GM12878 (cell line): ENCODE measurements at regions not wholly inside any gene's neighbourhood (a gene's known extent, or its start where the extent isn't known, plus 50 kb on each side); places are given as distances from the start of the nearest gene placed in this dataset.

Experiments used
- ATAC-seq: fragments of 200-7000 bp; cut with Tn5 transposase; 3 replicates; pipeline ENCODE4 v1.9.1; 2020; ENCODE audit warnings: mild to moderate bottlenecking, moderate library complexity
- BruUV-seq: library from RNA; stranded (reverse); fragments of 400-500 nt; replicated peaks from 2 replicates; lab custom pipeline; 2021; lab: Mats Ljungman, UMichigan
- CTCF ChIA-PET: fragments of 300-600 bp; sonication (Branson Sonifier 250); formaldehyde crosslinking; extraction: SDS; loops from one replicate; lab custom pipeline; 2021; ENCODE audit warnings: inconsistent platforms; lab: Yijun Ruan, JAX
- POLR2A ChIA-PET: fragments of 350-600 bp; formaldehyde crosslinking; extraction: SDS; loops from one replicate; lab custom pipeline; 2021; ENCODE audit warnings: inconsistent platforms; lab: Charles Lee
- RAD21 ChIA-PET: fragments of 300-600 bp; sonication (Branson Sonifier 250); formaldehyde crosslinking; loops from one replicate; lab custom pipeline; 2023; ENCODE audit warnings: antibody characterized with exemption; ENCODE audit not compliant: unreplicated experiment; lab: Charles Lee
- SMC1A ChIA-PET: fragments of 300-600 bp; sonication (Branson Sonifier 250); formaldehyde crosslinking; loops from one replicate; lab custom pipeline; 2023; ENCODE audit not compliant: unreplicated experiment, uncharacterized antibody; lab: Charles Lee
- DNase-seq: peaks from one replicate; pipeline ENCODE4 v3.0.0-alpha.2; 2011; ENCODE audit warnings: low read depth, low spot score
- FAIRE-seq: peaks from 3 replicates; lab custom pipeline; 2011; peaks lifted over from hg19 to GRCh38; lab: Jason Lieb, UNC
- H2AFZ ChIP-seq: 2 replicates; pipeline ENCODE4 v1.6.0; 2011; ENCODE audit warnings: low read depth, low read length, control low read depth; ENCODE audit not compliant: control insufficient read depth
- H3K27ac ChIP-seq: 2 replicates; pipeline ENCODE4 v1.5.1; 2011; ENCODE audit warnings: control low read depth; ENCODE audit not compliant: control insufficient read depth, insufficient read depth
- H3K27me3 ChIP-seq, 2 experiments: replicated peaks in 1 of 2; 2 replicates each; pipeline versions ENCODE4 v1.6.0 to v1.6.1; 2011; ENCODE audit warnings: low read length in 1 of 2; ENCODE audit not compliant: control insufficient read depth in 2 of 2, insufficient read depth in 2 of 2
- H3K36me3 ChIP-seq, 2 experiments: 2 replicates each; pipeline ENCODE4 v1.5.1; 2011; ENCODE audit warnings: low read length in 1 of 2; ENCODE audit not compliant: control insufficient read depth in 2 of 2, insufficient read depth in 2 of 2
- H3K4me1 ChIP-seq: 2 replicates; pipeline ENCODE4 v1.6.1; 2011; ENCODE audit warnings: mild to moderate bottlenecking, low read length, moderate library complexity, mixed read lengths; ENCODE audit not compliant: control insufficient read depth, insufficient read depth
- H3K4me2 ChIP-seq: 2 replicates; pipeline ENCODE4 v1.6.0; 2011; ENCODE audit warnings: control low read depth; ENCODE audit not compliant: control insufficient read depth, insufficient read depth
- H3K4me3 ChIP-seq: fragments of 200-600 bp; sonication (generic); 2 replicates; pipeline ENCODE4 v1.5.1; 2016
- H3K79me2 ChIP-seq: 2 replicates; pipeline ENCODE4 v1.6.0; 2011; ENCODE audit warnings: low read length; ENCODE audit not compliant: control insufficient read depth, insufficient read depth
- H3K9ac ChIP-seq: 2 replicates; pipeline ENCODE4 v1.8.0; 2011; ENCODE audit warnings: low read length, control low read depth, mixed read lengths; ENCODE audit not compliant: control insufficient read depth, insufficient read depth
- H3K9me3 ChIP-seq: replicated peaks from 3 replicates; pipeline ENCODE4 v1.5.1; 2011; ENCODE audit warnings: mild to moderate bottlenecking, low read length; ENCODE audit not compliant: control insufficient read depth, insufficient read depth
- H4K20me1 ChIP-seq: 2 replicates; pipeline ENCODE4 v1.6.0; 2011; ENCODE audit not compliant: control insufficient read depth, insufficient read depth
- ATF3 ChIP-seq: IDR thresholded peaks from 2 replicates; pipeline ENCODE4 v1.6.1; 2011; ENCODE audit warnings: low read depth, mild to moderate bottlenecking, low read length, moderate library complexity, borderline replicate concordance; ENCODE audit errors: extremely low read depth
- CBX5 ChIP-seq: sonication (generic); IDR thresholded peaks from 2 replicates; pipeline ENCODE4 v1.6.1; 2016; ENCODE audit warnings: low read depth, moderate library complexity, mild to moderate bottlenecking, inconsistent platforms
- PRDM15 ChIP-seq: fragments of 450-650 bp; formaldehyde crosslinking; IDR thresholded peaks from 2 replicates; pipeline ENCODE4 v1.4.0; 2020; ENCODE audit warnings: mild to moderate bottlenecking, moderate library complexity
- RELB ChIP-seq: fragments of 450-650 bp; IDR thresholded peaks from 2 replicates; pipeline ENCODE4 v1.6.1; 2017; ENCODE audit warnings: low read depth, mild to moderate bottlenecking, moderate library complexity
- SKIL ChIP-seq: fragments of 450-650 bp; IDR thresholded peaks from 2 replicates; pipeline ENCODE4 v1.6.1; 2017; ENCODE audit warnings: mild to moderate bottlenecking, low read depth, inconsistent platforms; ENCODE audit not compliant: poor library complexity, severe bottlenecking
- TAF1 ChIP-seq: IDR thresholded peaks from 2 replicates; pipeline ENCODE4 v1.6.1; 2011; ENCODE audit warnings: mild to moderate bottlenecking, low read depth, low read length, borderline replicate concordance
- ZBED1 ChIP-seq: IDR thresholded peaks from 2 replicates; pipeline ENCODE4 v1.6.1; 2016; ENCODE audit warnings: borderline replicate concordance
- ZNF592 ChIP-seq: fragments of 450-650 bp; IDR thresholded peaks from 2 replicates; pipeline ENCODE4 v1.6.1; 2017; ENCODE audit warnings: mild to moderate bottlenecking, moderate library complexity
- ZNF622 ChIP-seq: fragments of 450-650 bp; IDR thresholded peaks from 2 replicates; pipeline ENCODE4 v1.6.1; 2017; ENCODE audit warnings: mild to moderate bottlenecking, inconsistent platforms
- WGBS: methylation state at CpG from one replicate; pipeline ENCODE4 v1.1.6; 2016; ENCODE audit warnings: low lambda C conversion rate; ENCODE audit not compliant: insufficient replicate concordance, insufficient coverage; ENCODE audit errors: missing lambda C conversion rate; 5-methylcytosine and 5-hydroxymethylcytosine counted together
- in situ Hi-C: fragments of 300-500 bp; cut with MboI; formaldehyde crosslinking; loops from 9 replicates; pipeline ENCODE4 v1.14.3; 2018; ENCODE audit warnings: mixed read lengths
- intact Hi-C: fragments of 100-400 bp; cut with micrococcal nuclease; formaldehyde crosslinking; loops from one replicate; pipeline ENCODE4 v1.14.2; 2022; ENCODE audit not compliant: unreplicated experiment

- H3K27ac ChIP-seq, result no peak overlapping the region
- H2AFZ ChIP-seq, result peak overlapping the region; percentile 60
- WGBS, result 0% methylated on average over 3 of the region's 3 CpGs
- POLR2A ChIA-PET, result interaction anchor here (0.7 to 2.1 kb wide), 5 partner anchors 118 to 311 kb away, joined by 3 to 9 read pairs (median 4); no protein-coding TSS in a partner anchor
- ATAC-seq (peak; percentile 10), DNase-seq (no peak), FAIRE-seq (no peak)
- no peaks in the 10 kb centered on the region for H3K9me3 ChIP-seq
- H3K27me3 ChIP-seq, result no peaks in the 10 kb centered on the region
- RAD21 ChIA-PET, result interaction anchor here (0.6 to 11.7 kb wide), 17 partner anchors 10 to 1017 kb away, joined by 3 to 384 read pairs (median 11); partner anchors contain the start of gene EDN1
- H4K20me1 ChIP-seq, result no peaks in the 10 kb centered on the region
- H3K9ac ChIP-seq, result no peak overlapping the region
- intact Hi-C loops, result loop anchor here (1.0 to 10.0 kb wide), 6 partner anchors 97 to 984 kb away; no protein-coding TSS in a partner anchor
- no peaks in the 10 kb centered on the region for H3K79me2 ChIP-seq
- SMC1A ChIA-PET, result interaction anchor here (0.6 to 11.1 kb wide), 34 partner anchors 8 to 1026 kb away, joined by 3 to 382 read pairs (median 4); partner anchors contain the start of gene EDN1
- CTCF ChIA-PET, result interaction anchor here (0.6 to 12.4 kb wide), 30 partner anchors 8 to 947 kb away, joined by 3 to 403 read pairs (median 4); partner anchors contain the start of gene EDN1
- BruUV-seq, result no TSS peak
- no peak overlapping the region for H3K4me3 ChIP-seq
- peaks cover 20% of the 10 kb centered on the region for H3K4me1 ChIP-seq
- no peak overlapping the region for H3K4me2 ChIP-seq
- H3K36me3 ChIP-seq, result no peaks in the 10 kb centered on the region
- in situ Hi-C loops, result loop anchor here (10.0 kb wide), 1 partner anchor 587 kb away; the partner anchor contains the start of gene HIVEP1
- TF ChIP-seq CBX5, result no peak
- no peak for TF ChIP-seq ZNF592
- TF ChIP-seq TAF1, result no peak
- TF ChIP-seq SKIL, result no peak
- no peak for TF ChIP-seq ZNF622
- TF ChIP-seq PRDM15, result no peak
- TF ChIP-seq ZBED1, result no peak
- TF ChIP-seq ATF3, result no peak
- peak; percentile 49; the same call in 1 of the 2 replicates for TF ChIP-seq RELB
Observed at GRCh38 chr6:12601881-12602280, 114.7 kb upstream of the PHACTR1 start.
